ENCODE measurements at regions not wholly inside any gene's neighbourhood (a gene's known extent, or its start where the extent isn't known, plus 50 kb on each side); places are given as distances from the start of the nearest gene placed in this dataset.

GRCh38 chr2:239691720-239692119 is 290.9 kb upstream of the HDAC4 start:
- no peak for DNase-seq (ENCODE audit: extremely low read depth in 1 of 4, low spot score in 3 of 4)
- Histone ChIP-seq H3K27ac (ENCODE audit: extremely low read depth, low read depth, low read length) (no peak overlapping the region), H2AFZ (ENCODE audit: low read depth, low read length) (no peak overlapping the region), H3K4me1 (replicated peaks in 1 of 2; ENCODE audit: control insufficient read depth in 2 of 2, insufficient read depth in 2 of 2, low read length in 2 of 2) (peaks cover 0 to 8% of the 10 kb centered on the region in 2 experiments; a peak in 2 of 5 replicates), H3K9me3 (replicated peaks; ENCODE audit: control insufficient read depth, insufficient read depth, low read depth, low read length) (no peaks in the 10 kb centered on the region), H3K36me3 (ENCODE audit: control insufficient read depth, insufficient read depth, low read length) (no peaks in the 10 kb centered on the region), H3K27me3 (ENCODE audit: control insufficient read depth in 2 of 2, insufficient read depth in 2 of 2, low read length in 2 of 2) (peaks cover 2 to 47% of the 10 kb centered on the region in 2 experiments; a peak in 2 of 5 replicates), H3K4me2 (ENCODE audit: insufficient read depth, low read length) (no peak overlapping the region), H3K79me2 (ENCODE audit: control insufficient read depth, insufficient read depth, low read length) (no peaks in the 10 kb centered on the region), H3K4me3 (no peak overlapping the region), H3K9ac (ENCODE audit: insufficient read depth in 1 of 2, low read depth in 2 of 2, low read length in 2 of 2) (no peak overlapping the region), H4K20me1 (replicated peaks; ENCODE audit: control insufficient read depth, insufficient read depth, low read length) (no peaks in the 10 kb centered on the region), H3K9me1 (ENCODE audit: control insufficient read depth, insufficient read depth, low read length) (no peaks in the 10 kb centered on the region)
- TF ChIP-seq ZNF133 (CRISPR knock-in tag; IDR thresholded peaks at IDR 0.05) = no peak
- no peak for TF ChIP-seq ZNF699 (CRISPR knock-in tag; IDR thresholded peaks at IDR 0.05; ENCODE audit: insufficient replicate concordance)
- TF ChIP-seq SMARCC2 (IDR thresholded peaks at IDR 0.05; ENCODE audit: low read depth) = no peak
- TF ChIP-seq PHF21A (IDR thresholded peaks at IDR 0.05; ENCODE audit: borderline replicate concordance, low read depth) = no peak
- TF ChIP-seq NFATC3 (IDR thresholded peaks at IDR 0.05) = no peak
- ATAC-seq = no peak
- ChIA-PET POLR2A (interaction anchor here (0.7 kb wide), 1 partner anchor 640 kb away, joined by 3 read pairs; no protein-coding TSS in a partner anchor), CTCF (ENCODE audit: low intra/inter-chr PET ratio) (no interaction called here)
- WGBS (ENCODE audit: insufficient coverage, low coverage, missing lambda C conversion rate) = 7% methylated on average over 9 of the region's 10 CpGs
- intact Hi-C loops (cut with micrococcal nuclease) = no loop called here
- no TSS peak for BruUV-seq (replicated peaks)
- in situ Hi-C loops (cut with MboI) = no loop called here
- no peak for FAIRE-seq
